ENCODE measurements at regions not wholly inside any gene's neighbourhood (a gene's known extent, or its start where the extent isn't known, plus 50 kb on each side); places are given as distances from the start of the nearest gene placed in this dataset.

DNA sequence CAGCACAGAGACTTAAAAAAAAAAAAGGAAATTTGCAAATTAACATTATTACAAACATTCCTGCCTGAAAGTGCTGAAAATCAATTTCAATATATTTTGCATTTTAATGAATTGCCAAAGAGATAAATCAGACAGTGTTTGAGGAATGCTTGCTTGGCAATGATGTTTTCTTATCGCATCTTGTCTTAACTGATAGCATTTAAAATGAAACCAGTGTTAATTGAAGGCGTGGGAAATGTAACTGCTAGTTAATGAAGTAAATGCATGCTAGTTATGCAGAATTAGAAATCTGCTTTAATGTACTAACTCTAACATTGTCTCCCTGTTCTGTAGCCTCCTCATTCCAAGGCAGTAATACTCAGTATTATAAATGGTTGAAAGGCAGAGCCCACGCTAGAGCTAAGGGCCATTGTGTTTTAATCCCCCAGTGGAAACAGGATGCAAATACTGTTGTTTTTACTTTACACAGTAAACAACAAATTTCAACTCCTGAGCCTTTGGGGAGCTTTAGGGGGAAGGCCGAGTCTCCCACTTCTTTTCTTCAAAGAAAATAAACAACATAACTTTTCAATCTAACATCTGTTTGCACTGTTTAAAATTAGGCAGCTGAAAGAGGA, 586.9 kb downstream of the TLE4 start:
- TF ChIP-seq TBP (IDR thresholded peaks at IDR 0.05; ENCODE audit: low read depth, low read length) (no peak), CHD1 (IDR thresholded peaks at IDR 0.05; ENCODE audit: low read depth, low read length) (no peak), POLR2A (IDR thresholded peaks at IDR 0.05; ENCODE audit: control extremely low read depth in 1 of 2, low read depth in 2 of 2, low read length in 2 of 2) (no peak), GABPA (IDR thresholded peaks at IDR 0.05; ENCODE audit: borderline replicate concordance, insufficient read depth, low read length) (no peak)
- TF ChIP-seq, protein P1, sequence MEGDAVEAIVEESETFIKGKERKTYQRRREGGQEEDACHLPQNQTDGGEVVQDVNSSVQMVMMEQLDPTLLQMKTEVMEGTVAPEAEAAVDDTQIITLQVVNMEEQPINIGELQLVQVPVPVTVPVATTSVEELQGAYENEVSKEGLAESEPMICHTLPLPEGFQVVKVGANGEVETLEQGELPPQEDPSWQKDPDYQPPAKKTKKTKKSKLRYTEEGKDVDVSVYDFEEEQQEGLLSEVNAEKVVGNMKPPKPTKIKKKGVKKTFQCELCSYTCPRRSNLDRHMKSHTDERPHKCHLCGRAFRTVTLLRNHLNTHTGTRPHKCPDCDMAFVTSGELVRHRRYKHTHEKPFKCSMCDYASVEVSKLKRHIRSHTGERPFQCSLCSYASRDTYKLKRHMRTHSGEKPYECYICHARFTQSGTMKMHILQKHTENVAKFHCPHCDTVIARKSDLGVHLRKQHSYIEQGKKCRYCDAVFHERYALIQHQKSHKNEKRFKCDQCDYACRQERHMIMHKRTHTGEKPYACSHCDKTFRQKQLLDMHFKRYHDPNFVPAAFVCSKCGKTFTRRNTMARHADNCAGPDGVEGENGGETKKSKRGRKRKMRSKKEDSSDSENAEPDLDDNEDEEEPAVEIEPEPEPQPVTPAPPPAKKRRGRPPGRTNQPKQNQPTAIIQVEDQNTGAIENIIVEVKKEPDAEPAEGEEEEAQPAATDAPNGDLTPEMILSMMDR (IDR thresholded peaks at IDR 0.05; ENCODE audit: control extremely low read depth in 1 of 3, insufficient read depth in 1 of 3, low read depth in 1 of 3, low read length in 3 of 3): no peak
